Thyroid gland (tissue), 4 donors: ENCODE measurements at regions not wholly inside any gene's neighbourhood (a gene's known extent, or its start where the extent isn't known, plus 50 kb on each side); places are given as distances from the start of the nearest gene placed in this dataset.

Experiments
- CTCF ChIP-seq, 6 experiments: fragments of 200-600 bp in 3 of 6; fragments of 450-650 bp in 3 of 6; sonication (generic) in 3 of 6; IDR thresholded peaks; one replicate each; pipeline ENCODE4 v1.5.1; 2016 to 2019; ENCODE audit warnings: antibody characterized with exemption in 6 of 6, mild to moderate bottlenecking in 2 of 6, inconsistent platforms in 1 of 6, moderate library complexity in 1 of 6
- POLR2A ChIP-seq, 2 donors: fragments of 450-650 bp; IDR thresholded peaks; one replicate each; pipeline ENCODE4 v1.6.1; 2017; ENCODE audit warnings: antibody characterized with exemption in 2 of 2, mild to moderate bottlenecking in 2 of 2, moderate library complexity in 1 of 2

- TF ChIP-seq CTCF (IDR thresholded peaks at IDR 0.05) (no peak), POLR2A (IDR thresholded peaks at IDR 0.05) (no peak)
Observed at GRCh38 chr1:98221923-98222322, 301.1 kb upstream of the DPYD start.
